H9 (cell line): ENCODE measurements at regions not wholly inside any gene's neighbourhood (a gene's known extent, or its start where the extent isn't known, plus 50 kb on each side); places are given as distances from the start of the nearest gene placed in this dataset.
A peak's percentile ranks its signal among the peaks of the same experiment; 100 is the strongest.

Experiments used
- DNase-seq: peaks from one replicate; pipeline ENCODE4 v3.0.0-alpha.2; 2017
- H2AFZ ChIP-seq: one replicate; pipeline ENCODE4 v1.6.1; 2013; ENCODE audit warnings: mild to moderate bottlenecking, low read length, control low read depth, moderate library complexity
- H2AK5ac ChIP-seq: 2 replicates; pipeline ENCODE4 v1.6.1; 2013; ENCODE audit warnings: low read length, control low read depth, mixed read lengths; ENCODE audit not compliant: insufficient read length
- H2BK120ac ChIP-seq: one replicate; pipeline ENCODE4 v1.6.1; 2013; ENCODE audit warnings: low read depth, mild to moderate bottlenecking, low read length, control low read depth, inconsistent platforms; ENCODE audit not compliant: poor library complexity, severe bottlenecking
- H2BK12ac ChIP-seq: 2 replicates; pipeline ENCODE4 v1.6.1; 2013; ENCODE audit warnings: low read length, control low read depth, mixed read lengths, low read depth; ENCODE audit not compliant: insufficient read length
- H2BK15ac ChIP-seq: 2 replicates; pipeline ENCODE4 v1.6.1; 2013; ENCODE audit warnings: low read depth, low read length, control low read depth
- H2BK20ac ChIP-seq: one replicate; pipeline ENCODE4 v1.6.1; 2013; ENCODE audit warnings: low read depth, mild to moderate bottlenecking, low read length, control low read depth, inconsistent platforms; ENCODE audit not compliant: poor library complexity, severe bottlenecking
- H2BK5ac ChIP-seq: 2 replicates; pipeline ENCODE4 v1.6.1; 2013; ENCODE audit warnings: low read length, control low read depth, mixed read lengths; ENCODE audit not compliant: insufficient read length
- H3K14ac ChIP-seq: 2 replicates; pipeline ENCODE4 v1.6.1; 2013; ENCODE audit warnings: low read length, control low read depth; ENCODE audit not compliant: insufficient read depth
- H3K18ac ChIP-seq: 2 replicates; pipeline ENCODE4 v1.6.1; 2013; ENCODE audit warnings: low read depth, mild to moderate bottlenecking, mixed read lengths, low read length, control low read depth; ENCODE audit not compliant: insufficient read length
- H3K23ac ChIP-seq: 2 replicates; pipeline ENCODE4 v1.6.1; 2013; ENCODE audit warnings: low read length, control low read depth, mixed read lengths, low read depth; ENCODE audit not compliant: insufficient read length
- H3K23me2 ChIP-seq: 2 replicates; pipeline ENCODE4 v1.6.1; 2013; ENCODE audit warnings: low read depth, mild to moderate bottlenecking, mixed read lengths, low read length, control low read depth; ENCODE audit not compliant: insufficient read length, poor library complexity, severe bottlenecking
- H3K27ac ChIP-seq: 2 replicates; pipeline ENCODE4 v1.5.1; 2013; ENCODE audit warnings: low read length, control low read depth, mixed read lengths, low read depth; ENCODE audit not compliant: insufficient read length
- H3K27me3 ChIP-seq: 2 replicates; pipeline ENCODE4 v1.6.1; 2013; ENCODE audit warnings: low read length, control low read depth, inconsistent platforms; ENCODE audit not compliant: insufficient read depth
- H3K4ac ChIP-seq: 2 replicates; pipeline ENCODE4 v1.6.1; 2013; ENCODE audit warnings: low read depth, mild to moderate bottlenecking, control low read depth, inconsistent platforms, low read length, moderate library complexity
- H3K4me1 ChIP-seq: 2 replicates; pipeline ENCODE4 v1.6.1; 2013; ENCODE audit warnings: low read length, control low read depth, inconsistent platforms; ENCODE audit not compliant: insufficient read depth
- H3K4me2 ChIP-seq: 2 replicates; pipeline ENCODE4 v1.6.1; 2013; ENCODE audit warnings: low read length, control low read depth, mixed read lengths; ENCODE audit not compliant: insufficient read length, insufficient read depth
- H3K56ac ChIP-seq: 2 replicates; pipeline ENCODE4 v1.6.1; 2013; ENCODE audit warnings: low read depth, mild to moderate bottlenecking, mixed read lengths, low read length, control low read depth; ENCODE audit not compliant: insufficient read length
- H3K79me1 ChIP-seq: 2 replicates; pipeline ENCODE4 v1.6.1; 2013; ENCODE audit warnings: low read depth, mild to moderate bottlenecking, moderate library complexity, low read length, control low read depth, inconsistent platforms; ENCODE audit not compliant: insufficient read depth, poor library complexity, severe bottlenecking
- H3K79me2 ChIP-seq: 2 replicates; pipeline ENCODE4 v1.6.1; 2013; ENCODE audit warnings: low read length, control low read depth, inconsistent platforms; ENCODE audit not compliant: insufficient read depth
- H3K9ac ChIP-seq: 2 replicates; pipeline ENCODE4 v1.6.1; 2013; ENCODE audit warnings: low read length, control low read depth, mixed read lengths; ENCODE audit not compliant: insufficient read length; ENCODE audit errors: extremely low read depth
- H3K9me3 ChIP-seq: one replicate; pipeline ENCODE4 v1.6.1; 2013; ENCODE audit warnings: low read depth, low read length, inconsistent platforms; ENCODE audit not compliant: control insufficient read depth
- H3T11ph ChIP-seq: one replicate; pipeline ENCODE4 v1.6.1; 2013; ENCODE audit warnings: mild to moderate bottlenecking, low read length, control low read depth, inconsistent platforms
- H4K20me1 ChIP-seq: one replicate; pipeline ENCODE4 v1.6.1; 2013; ENCODE audit not compliant: control insufficient read depth, insufficient read length, insufficient read depth
- H4K5ac ChIP-seq: 2 replicates; pipeline ENCODE4 v1.6.1; 2013; ENCODE audit warnings: low read depth, mild to moderate bottlenecking, mixed read lengths, low read length, control low read depth; ENCODE audit not compliant: insufficient read length
- H4K8ac ChIP-seq: replicated peaks from 2 replicates; pipeline ENCODE4 v1.6.1; 2013; ENCODE audit warnings: low read length, control low read depth, mixed read lengths, low read depth; ENCODE audit not compliant: insufficient read length
- H4K91ac ChIP-seq: 2 replicates; pipeline ENCODE4 v1.6.1; 2013; ENCODE audit warnings: low read depth, mild to moderate bottlenecking, moderate library complexity, mixed read lengths, low read length, control low read depth; ENCODE audit not compliant: insufficient read length
- H3K27ac Mint-ChIP-seq, 3 experiments: 2 replicates in 2 of 3; 3 replicates in 1 of 3; pipeline ENCODE4 v1.8.0; 2020 to 2021; ENCODE audit warnings: mixed read lengths in 3 of 3, mild to moderate bottlenecking in 1 of 3, moderate library complexity in 1 of 3
- H3K27me3 Mint-ChIP-seq: 2 replicates; pipeline ENCODE4 v1.8.0; 2021; ENCODE audit warnings: low read depth, mild to moderate bottlenecking, moderate library complexity, mixed read lengths
- H3K36me3 Mint-ChIP-seq, 3 experiments: 2 replicates in 2 of 3; 3 replicates in 1 of 3; pipeline ENCODE4 v1.8.0; 2020 to 2021; ENCODE audit warnings: low read depth in 3 of 3, mixed read lengths in 3 of 3; ENCODE audit not compliant: insufficient read depth in 1 of 3
- H3K4me1 Mint-ChIP-seq, 2 experiments: 2 replicates each; pipeline ENCODE4 v1.8.0; 2020; ENCODE audit warnings: mixed read lengths in 2 of 2
- H3K4me3 Mint-ChIP-seq, 2 experiments: 2 replicates in 1 of 2; 3 replicates in 1 of 2; pipeline ENCODE4 v1.8.0; 2020 to 2021; ENCODE audit warnings: mild to moderate bottlenecking in 2 of 2, mixed read lengths in 2 of 2, moderate library complexity in 1 of 2
- H3K9me3 Mint-ChIP-seq, 2 experiments: 2 replicates in 1 of 2; 3 replicates in 1 of 2; pipeline ENCODE4 v1.8.0; 2020; ENCODE audit warnings: mild to moderate bottlenecking in 2 of 2, mixed read lengths in 2 of 2, moderate library complexity in 1 of 2
- WGBS: extraction: QIAGEN DNeasy Blood & Tissue Kit; methylation state at CpG from one replicate; pipeline ENCODE4 v1.1.7; 2013; ENCODE audit warnings: missing lambda C conversion rate, low lambda C conversion rate, mixed read lengths; ENCODE audit not compliant: insufficient read length; ENCODE audit errors: extremely low coverage; 5-methylcytosine and 5-hydroxymethylcytosine counted together
- TF ChIP-seq, protein P1 (sequence below): fragments of 200-600 bp; sonication (generic); conservative IDR thresholded peaks from 3 replicates; pipeline ENCODE4 v1.8.0; 2021; ENCODE audit warnings: antibody characterized with exemption, mild to moderate bottlenecking

DNA sequence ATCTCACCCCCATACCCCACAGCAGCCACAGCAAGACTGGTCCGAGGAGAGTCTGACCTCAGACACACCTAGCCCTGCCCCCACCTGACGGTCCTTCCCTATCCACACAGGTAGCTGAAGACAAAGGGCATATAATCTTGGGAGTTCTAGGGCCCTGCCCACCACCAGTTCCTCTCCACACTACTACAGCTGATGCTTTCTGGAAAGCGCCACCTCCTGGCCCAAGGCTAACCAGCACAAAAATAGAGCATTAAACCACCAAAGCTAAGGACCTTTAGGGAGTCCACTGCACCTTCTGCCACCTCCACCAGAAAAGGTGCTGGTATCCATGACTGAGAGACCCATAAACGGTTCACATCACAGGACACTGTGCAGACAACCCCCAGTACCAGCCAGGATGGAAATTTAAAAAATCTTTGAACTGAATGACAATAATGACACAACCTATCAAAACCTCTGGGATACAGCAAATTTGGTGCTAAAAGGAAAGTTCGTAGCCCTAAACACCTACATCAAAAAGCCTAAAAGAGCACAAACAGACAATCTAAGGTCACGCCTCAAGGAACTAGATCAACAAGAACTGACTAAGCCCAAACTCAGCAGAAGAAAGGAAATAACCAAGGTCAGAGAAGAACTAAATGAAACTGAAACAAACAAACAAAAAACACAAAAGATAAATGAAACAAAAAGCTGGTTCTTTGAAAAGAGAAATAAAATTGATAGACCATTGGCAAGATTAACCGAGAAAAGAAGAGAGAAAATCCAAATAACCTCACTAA is 122.1 kb upstream of the TPRG1 start:
- H3K27me3 Mint-ChIP-seq = no peaks in the 10 kb centered on the region; the same call in none of the 2 replicates
- Histone ChIP-seq H4K8ac (no peak overlapping the region), H2BK15ac (no peak overlapping the region), H3K23ac (no peak overlapping the region), H2BK5ac (no peak overlapping the region), H4K91ac (no peak overlapping the region), H4K5ac (no peak overlapping the region), H3K18ac (no peak overlapping the region), H3K4me1 (no peaks in the 10 kb centered on the region), H3K27me3 (no peaks in the 10 kb centered on the region), H2BK12ac (no peak overlapping the region), H2BK120ac (no peak overlapping the region), H3K14ac (no peak overlapping the region), H2AFZ (no peak overlapping the region), H3K4ac (no peak overlapping the region), H2AK5ac (no peak overlapping the region), H3T11ph (no peak overlapping the region), H3K27ac (no peak overlapping the region), H3K56ac (no peak overlapping the region), H3K9ac (no peak overlapping the region), H2BK20ac (no peak overlapping the region), H3K79me2 (no peaks in the 10 kb centered on the region), H3K23me2 (no peaks in the 10 kb centered on the region), H4K20me1 (no peaks in the 10 kb centered on the region), H3K9me3 (no peaks in the 10 kb centered on the region), H3K4me2 (no peak overlapping the region), H3K79me1 (no peaks in the 10 kb centered on the region)
- peaks cover 0 to 14% (median 4%) of the 10 kb centered on the region in 3 experiments; a peak in 3 of 7 replicates for H3K36me3 Mint-ChIP-seq
- peak; percentile 33 for DNase-seq
- WGBS = no CpG with 5 or more reads among the region's 7 CpGs
- no peak overlapping the region for H3K4me3 Mint-ChIP-seq
- TF ChIP-seq, protein P1, sequence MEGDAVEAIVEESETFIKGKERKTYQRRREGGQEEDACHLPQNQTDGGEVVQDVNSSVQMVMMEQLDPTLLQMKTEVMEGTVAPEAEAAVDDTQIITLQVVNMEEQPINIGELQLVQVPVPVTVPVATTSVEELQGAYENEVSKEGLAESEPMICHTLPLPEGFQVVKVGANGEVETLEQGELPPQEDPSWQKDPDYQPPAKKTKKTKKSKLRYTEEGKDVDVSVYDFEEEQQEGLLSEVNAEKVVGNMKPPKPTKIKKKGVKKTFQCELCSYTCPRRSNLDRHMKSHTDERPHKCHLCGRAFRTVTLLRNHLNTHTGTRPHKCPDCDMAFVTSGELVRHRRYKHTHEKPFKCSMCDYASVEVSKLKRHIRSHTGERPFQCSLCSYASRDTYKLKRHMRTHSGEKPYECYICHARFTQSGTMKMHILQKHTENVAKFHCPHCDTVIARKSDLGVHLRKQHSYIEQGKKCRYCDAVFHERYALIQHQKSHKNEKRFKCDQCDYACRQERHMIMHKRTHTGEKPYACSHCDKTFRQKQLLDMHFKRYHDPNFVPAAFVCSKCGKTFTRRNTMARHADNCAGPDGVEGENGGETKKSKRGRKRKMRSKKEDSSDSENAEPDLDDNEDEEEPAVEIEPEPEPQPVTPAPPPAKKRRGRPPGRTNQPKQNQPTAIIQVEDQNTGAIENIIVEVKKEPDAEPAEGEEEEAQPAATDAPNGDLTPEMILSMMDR = peak; percentile 58
- H3K4me1 Mint-ChIP-seq = no peaks in the 10 kb centered on the region; a peak in 1 of 4 replicates
- H3K27ac Mint-ChIP-seq = peak overlapping the region in 2 of 3 experiments; percentile 84 to 91; a peak in 4 of 7 replicates
- peaks cover 15 to 20% of the 10 kb centered on the region in 2 experiments for H3K9me3 Mint-ChIP-seq
